Esophagus muscularis mucosa (tissue), 4 donors: ENCODE measurements at regions not wholly inside any gene's neighbourhood (a gene's known extent, or its start where the extent isn't known, plus 50 kb on each side); places are given as distances from the start of the nearest gene placed in this dataset.

Experiments
- DNase-seq: peaks from one replicate; pipeline ENCODE4 v3.0.0-alpha.2; 2017; ENCODE audit errors: extremely low spot score
- H3K27ac ChIP-seq, 4 donors: fragments of 200-600 bp; sonication (generic); replicated peaks in 1 of 4; 1 replicate in 3 of 4; 2 replicates in 1 of 4; pipeline ENCODE4 v1.5.1; 2016 to 2019; ENCODE audit warnings: mild to moderate bottlenecking in 1 of 4
- H3K27me3 ChIP-seq, 4 donors: fragments of 200-600 bp; sonication (generic); one replicate each; pipeline versions ENCODE4 v1.5.1 to v1.6.0; 2016 to 2019
- H3K36me3 ChIP-seq, 4 donors: fragments of 200-600 bp; sonication (generic); one replicate each; pipeline ENCODE4 v1.5.1; 2016 to 2019
- H3K4me1 ChIP-seq, 4 donors: fragments of 200-600 bp; sonication (generic); one replicate each; pipeline ENCODE4 v1.5.1; 2016 to 2019
- H3K4me3 ChIP-seq, 4 donors: fragments of 200-600 bp; sonication (generic); 1 replicate in 2 of 4; 2 replicates in 2 of 4; pipeline ENCODE4 v1.5.1; 2016 to 2019; ENCODE audit warnings: mild to moderate bottlenecking in 4 of 4, moderate library complexity in 1 of 4
- H3K9me3 ChIP-seq, 4 donors: fragments of 200-600 bp; sonication (generic); 1 replicate in 3 of 4; 2 replicates in 1 of 4; pipeline ENCODE4 v1.5.1; 2016 to 2019
- EP300 ChIP-seq: sonication (generic); formaldehyde crosslinking; IDR thresholded peaks from one replicate; pipeline ENCODE4 v1.6.1; 2017; ENCODE audit warnings: antibody characterized with exemption
- POLR2A ChIP-seq: fragments of 450-650 bp; IDR thresholded peaks from one replicate; pipeline ENCODE4 v1.6.1; 2017; ENCODE audit warnings: antibody characterized with exemption, moderate library complexity, mild to moderate bottlenecking, low read depth
- POLR2AphosphoS5 ChIP-seq, 2 donors: sonication (generic); formaldehyde crosslinking; IDR thresholded peaks; one replicate each; pipeline ENCODE4 v1.6.1; 2017; ENCODE audit warnings: antibody characterized with exemption in 2 of 2
- WGBS: methylation state at CpG from one replicate; pipeline ENCODE4 v1.1.5; 2018; 5-methylcytosine and 5-hydroxymethylcytosine counted together
- intact Hi-C: fragments of 100-400 bp; cut with DNase I; formaldehyde crosslinking; loops from one replicate; pipeline ENCODE4 v1.15.1; 2023
- TF ChIP-seq, protein P1 (sequence below), 3 experiments: fragments of 200-600 bp in 2 of 3; fragments of 450-650 bp in 1 of 3; sonication (generic) in 2 of 3; IDR thresholded peaks; one replicate each; pipeline ENCODE4 v1.5.1; 2017 to 2019; ENCODE audit warnings: antibody characterized with exemption in 3 of 3, mild to moderate bottlenecking in 2 of 3, moderate library complexity in 1 of 3

GRCh38 chr11:82234256-82234655 is 499.4 kb downstream of the FAM181B start:
- Histone ChIP-seq H3K27me3 (peaks cover 0 to under 1% (median 0%) of the 10 kb centered on the region in 4 donors), H3K9me3 (no peaks in the 10 kb centered on the region), H3K36me3 (no peaks in the 10 kb centered on the region), H3K4me1 (no peaks in the 10 kb centered on the region), H3K4me3 (no peak overlapping the region), H3K27ac (no peak overlapping the region)
- 50% methylated on average over 1 of the region's 1 CpG for WGBS
- DNase-seq = no peak
- TF ChIP-seq EP300 (no peak), POLR2A (no peak), POLR2AphosphoS5 (IDR thresholded peaks at IDR 0.05) (no peak)
- TF ChIP-seq, protein P1, sequence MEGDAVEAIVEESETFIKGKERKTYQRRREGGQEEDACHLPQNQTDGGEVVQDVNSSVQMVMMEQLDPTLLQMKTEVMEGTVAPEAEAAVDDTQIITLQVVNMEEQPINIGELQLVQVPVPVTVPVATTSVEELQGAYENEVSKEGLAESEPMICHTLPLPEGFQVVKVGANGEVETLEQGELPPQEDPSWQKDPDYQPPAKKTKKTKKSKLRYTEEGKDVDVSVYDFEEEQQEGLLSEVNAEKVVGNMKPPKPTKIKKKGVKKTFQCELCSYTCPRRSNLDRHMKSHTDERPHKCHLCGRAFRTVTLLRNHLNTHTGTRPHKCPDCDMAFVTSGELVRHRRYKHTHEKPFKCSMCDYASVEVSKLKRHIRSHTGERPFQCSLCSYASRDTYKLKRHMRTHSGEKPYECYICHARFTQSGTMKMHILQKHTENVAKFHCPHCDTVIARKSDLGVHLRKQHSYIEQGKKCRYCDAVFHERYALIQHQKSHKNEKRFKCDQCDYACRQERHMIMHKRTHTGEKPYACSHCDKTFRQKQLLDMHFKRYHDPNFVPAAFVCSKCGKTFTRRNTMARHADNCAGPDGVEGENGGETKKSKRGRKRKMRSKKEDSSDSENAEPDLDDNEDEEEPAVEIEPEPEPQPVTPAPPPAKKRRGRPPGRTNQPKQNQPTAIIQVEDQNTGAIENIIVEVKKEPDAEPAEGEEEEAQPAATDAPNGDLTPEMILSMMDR (IDR thresholded peaks at IDR 0.05) = no peak
- intact Hi-C loops = no loop called here

GRCh38 chr11:82233201-82233600 is 500.5 kb downstream of the FAM181B start:
- H3K9me3 ChIP-seq = no peaks in the 10 kb centered on the region
- TF ChIP-seq POLR2AphosphoS5 (IDR thresholded peaks at IDR 0.05) (no peak), POLR2A (no peak), EP300 (no peak)
- TF ChIP-seq, protein P1 (IDR thresholded peaks at IDR 0.05) = no peak
- H3K4me3 ChIP-seq = no peak overlapping the region
- no peak for DNase-seq
- H3K27me3 ChIP-seq = no peaks in the 10 kb centered on the region
- 88% methylated on average over 1 of the region's 1 CpG for WGBS
- H3K27ac ChIP-seq = no peak overlapping the region
- no peaks in the 10 kb centered on the region for H3K4me1 ChIP-seq
- intact Hi-C loops = no loop called here
- no peaks in the 10 kb centered on the region for H3K36me3 ChIP-seq

DNA sequence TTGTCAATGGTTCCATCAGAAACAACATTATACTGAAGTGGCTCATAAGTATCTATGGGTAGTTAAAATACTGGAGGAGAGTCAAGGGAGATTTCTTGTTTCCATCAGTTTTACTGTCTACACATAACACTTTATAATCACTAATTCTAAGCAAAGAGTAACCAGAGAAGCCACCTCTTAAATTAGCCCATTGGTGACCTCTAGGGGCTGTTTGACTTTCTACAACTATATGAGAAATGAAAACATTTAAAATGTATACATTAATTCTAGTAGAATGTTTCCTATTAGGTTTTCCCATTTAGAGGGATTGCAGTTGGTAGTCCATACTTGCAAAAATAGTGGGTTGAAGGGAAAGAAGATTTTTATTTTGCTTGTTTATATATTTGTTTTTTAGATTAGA is 504.3 kb downstream of the FAM181B start:
- TF ChIP-seq POLR2AphosphoS5 (IDR thresholded peaks at IDR 0.05) = no peak
- TF ChIP-seq, protein P1 (IDR thresholded peaks at IDR 0.05) = peak in 1 of 3 experiments; percentile 12
- H3K9me3 ChIP-seq = peaks cover 0 to 3% (median 1%) of the 10 kb centered on the region in 4 donors
- intact Hi-C loops = no loop called here

DNA sequence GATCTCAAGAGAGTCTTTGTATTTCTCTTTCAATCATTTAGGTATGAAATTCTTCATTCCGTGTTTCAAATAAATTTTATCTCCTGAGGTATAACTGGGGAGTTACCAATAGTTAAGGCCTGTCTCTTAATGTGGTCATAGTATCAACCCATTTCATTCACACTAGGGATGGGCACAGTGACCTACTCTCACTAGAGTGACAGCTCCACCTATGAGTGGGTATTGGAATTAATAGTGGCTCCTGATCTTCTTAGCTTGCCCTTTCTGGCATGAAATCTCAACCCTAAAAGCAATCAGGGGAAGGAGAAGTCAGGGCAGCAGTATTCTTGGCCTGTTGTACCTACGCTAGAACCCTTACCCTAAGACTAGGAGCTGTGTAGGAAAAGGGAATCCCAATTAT is 507.7 kb downstream of the FAM181B start:
- Histone ChIP-seq H3K27me3 (no peaks in the 10 kb centered on the region), H3K4me3 (no peak overlapping the region), H3K36me3 (no peaks in the 10 kb centered on the region), H3K9me3 (peaks cover 0 to 6% (median 2%) of the 10 kb centered on the region in 4 donors), H3K4me1 (no peaks in the 10 kb centered on the region), H3K27ac (no peak overlapping the region)
- intact Hi-C loops = no loop called here
- 93% methylated on average over 2 of the region's 2 CpGs for WGBS
- no peak for DNase-seq
- TF ChIP-seq, protein P1 (IDR thresholded peaks at IDR 0.05) = no peak
- TF ChIP-seq POLR2AphosphoS5 (IDR thresholded peaks at IDR 0.05) = no peak
- TF ChIP-seq POLR2A = no peak
- TF ChIP-seq EP300 = no peak

More for the DNA sequence above, 504.3 kb downstream of the FAM181B start:
- Histone ChIP-seq H3K4me3 (no peak overlapping the region), H3K4me1 (no peaks in the 10 kb centered on the region), H3K27ac (no peak overlapping the region), H3K27me3 (no peaks in the 10 kb centered on the region), H3K36me3 (no peaks in the 10 kb centered on the region)
- no peak for DNase-seq

- Histone ChIP-seq H3K4me1 (no peaks in the 10 kb centered on the region), H3K9me3 (peaks cover 0 to 6% (median 2%) of the 10 kb centered on the region in 4 donors), H3K27me3 (no peaks in the 10 kb centered on the region), H3K36me3 (no peaks in the 10 kb centered on the region), H3K27ac (no peak overlapping the region), H3K4me3 (no peak overlapping the region)
- WGBS = 90% methylated on average over 2 of the region's 2 CpGs
- DNase-seq = no peak
- TF ChIP-seq, protein P1 (IDR thresholded peaks at IDR 0.05) = no peak
- TF ChIP-seq POLR2AphosphoS5 (IDR thresholded peaks at IDR 0.05) (no peak), EP300 (no peak), POLR2A (no peak)
- intact Hi-C loops = no loop called here
Observed at GRCh38 chr11:82225502-82225901, 508.2 kb downstream of the FAM181B start.
